ENCODE measurements at regions not wholly inside any gene's neighbourhood (a gene's known extent, or its start where the extent isn't known, plus 50 kb on each side); places are given as distances from the start of the nearest gene placed in this dataset.

- TF ChIP-seq POLR2A (IDR thresholded peaks at IDR 0.05), result no peak
- no peak for TF ChIP-seq CTCF (IDR thresholded peaks at IDR 0.05)
Measured at GRCh38 chr5:119302449-119302848, 53.4 kb upstream of the TNFAIP8 start.

Measured in body of pancreas (tissue), 4 donors.